ENCODE measurements at regions not wholly inside any gene's neighbourhood (a gene's known extent, or its start where the extent isn't known, plus 50 kb on each side); places are given as distances from the start of the nearest gene placed in this dataset.
"Not testable (repeated sequence)": the region's sequence is repeated elsewhere in the genome, so short reads cannot be mapped to it uniquely, and the experiment has no call there.

GRCh38 chr2:228519561-228519960 is 338.1 kb upstream of the SPHKAP start (continued):
- TF ChIP-seq, protein P1, sequence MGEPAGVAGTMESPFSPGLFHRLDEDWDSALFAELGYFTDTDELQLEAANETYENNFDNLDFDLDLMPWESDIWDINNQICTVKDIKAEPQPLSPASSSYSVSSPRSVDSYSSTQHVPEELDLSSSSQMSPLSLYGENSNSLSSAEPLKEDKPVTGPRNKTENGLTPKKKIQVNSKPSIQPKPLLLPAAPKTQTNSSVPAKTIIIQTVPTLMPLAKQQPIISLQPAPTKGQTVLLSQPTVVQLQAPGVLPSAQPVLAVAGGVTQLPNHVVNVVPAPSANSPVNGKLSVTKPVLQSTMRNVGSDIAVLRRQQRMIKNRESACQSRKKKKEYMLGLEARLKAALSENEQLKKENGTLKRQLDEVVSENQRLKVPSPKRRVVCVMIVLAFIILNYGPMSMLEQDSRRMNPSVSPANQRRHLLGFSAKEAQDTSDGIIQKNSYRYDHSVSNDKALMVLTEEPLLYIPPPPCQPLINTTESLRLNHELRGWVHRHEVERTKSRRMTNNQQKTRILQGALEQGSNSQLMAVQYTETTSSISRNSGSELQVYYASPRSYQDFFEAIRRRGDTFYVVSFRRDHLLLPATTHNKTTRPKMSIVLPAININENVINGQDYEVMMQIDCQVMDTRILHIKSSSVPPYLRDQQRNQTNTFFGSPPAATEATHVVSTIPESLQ (CRISPR knock-in tag; conservative IDR thresholded peaks at IDR 0.05), result no peak

- H3K9ac ChIP-seq (ENCODE audit: insufficient read depth, low read depth, low read length), result no peak overlapping the region
- CTCF ChIA-PET (ENCODE audit: low intra/inter-chr PET ratio, low total read pairs), result no interaction called here
- TF ChIP-seq SP140L (CRISPR knock-in tag; IDR thresholded peaks at IDR 0.05; ENCODE audit: borderline replicate concordance) (no peak), MLLT10 (CRISPR knock-in tag; IDR thresholded peaks at IDR 0.05) (no peak)
- TF ChIP-seq, protein P2, sequence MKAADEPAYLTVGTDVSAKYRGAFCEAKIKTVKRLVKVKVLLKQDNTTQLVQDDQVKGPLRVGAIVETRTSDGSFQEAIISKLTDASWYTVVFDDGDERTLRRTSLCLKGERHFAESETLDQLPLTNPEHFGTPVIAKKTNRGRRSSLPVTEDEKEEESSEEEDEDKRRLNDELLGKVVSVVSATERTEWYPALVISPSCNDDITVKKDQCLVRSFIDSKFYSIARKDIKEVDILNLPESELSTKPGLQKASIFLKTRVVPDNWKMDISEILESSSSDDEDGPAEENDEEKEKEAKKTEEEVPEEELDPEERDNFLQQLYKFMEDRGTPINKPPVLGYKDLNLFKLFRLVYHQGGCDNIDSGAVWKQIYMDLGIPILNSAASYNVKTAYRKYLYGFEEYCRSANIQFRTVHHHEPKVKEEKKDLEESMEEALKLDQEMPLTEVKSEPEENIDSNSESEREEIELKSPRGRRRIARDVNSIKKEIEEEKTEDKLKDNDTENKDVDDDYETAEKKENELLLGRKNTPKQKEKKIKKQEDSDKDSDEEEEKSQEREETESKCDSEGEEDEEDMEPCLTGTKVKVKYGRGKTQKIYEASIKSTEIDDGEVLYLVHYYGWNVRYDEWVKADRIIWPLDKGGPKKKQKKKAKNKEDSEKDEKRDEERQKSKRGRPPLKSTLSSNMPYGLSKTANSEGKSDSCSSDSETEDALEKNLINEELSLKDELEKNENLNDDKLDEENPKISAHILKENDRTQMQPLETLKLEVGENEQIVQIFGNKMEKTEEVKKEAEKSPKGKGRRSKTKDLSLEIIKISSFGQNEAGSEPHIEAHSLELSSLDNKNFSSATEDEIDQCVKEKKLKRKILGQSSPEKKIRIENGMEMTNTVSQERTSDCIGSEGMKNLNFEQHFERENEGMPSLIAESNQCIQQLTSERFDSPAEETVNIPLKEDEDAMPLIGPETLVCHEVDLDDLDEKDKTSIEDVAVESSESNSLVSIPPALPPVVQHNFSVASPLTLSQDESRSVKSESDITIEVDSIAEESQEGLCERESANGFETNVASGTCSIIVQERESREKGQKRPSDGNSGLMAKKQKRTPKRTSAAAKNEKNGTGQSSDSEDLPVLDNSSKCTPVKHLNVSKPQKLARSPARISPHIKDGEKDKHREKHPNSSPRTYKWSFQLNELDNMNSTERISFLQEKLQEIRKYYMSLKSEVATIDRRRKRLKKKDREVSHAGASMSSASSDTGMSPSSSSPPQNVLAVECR (CRISPR knock-in tag; IDR thresholded peaks at IDR 0.05; ENCODE audit: borderline replicate concordance), result no peak
- in situ Hi-C loops (cut with HindIII; ENCODE audit: extremely low pct_ligation_motif_present, low pct_unique_long_range_greater_than_20kb), result no loop called here
- H3K4me1 ChIP-seq (ENCODE audit: insufficient read depth, low read length), result no peaks in the 10 kb centered on the region
- no peak for ATAC-seq
- H3K27ac ChIP-seq (ENCODE audit: extremely low read length, insufficient read depth, low read length), result no peak overlapping the region
- FAIRE-seq, result no peak
- no peaks in the 10 kb centered on the region for H3K79me2 ChIP-seq (ENCODE audit: insufficient read depth, low read length)
- no peaks in the 10 kb centered on the region for H3K36me3 ChIP-seq (replicated peaks in 1 of 2; ENCODE audit: control insufficient read depth in 1 of 2, insufficient read depth in 2 of 2, low read length in 2 of 2)
- BruUV-seq (replicated peaks), result no TSS peak
- intact Hi-C loops (cut with micrococcal nuclease; ENCODE audit: unreplicated experiment), result no loop called here
- WGBS (ENCODE audit: low lambda C conversion rate), result 2% methylated on average over 1 of the region's 1 CpG
- peaks cover 95% of the 10 kb centered on the region for H3K9me3 ChIP-seq (ENCODE audit: low read length)
- no peak overlapping the region for H2AFZ ChIP-seq (ENCODE audit: low read length)
- DNase-seq (ENCODE audit: low spot score), result no peak
- no peak overlapping the region for H3K4me3 ChIP-seq (replicated peaks in 1 of 3; ENCODE audit: insufficient read depth in 1 of 3, low read depth in 2 of 3, low read length in 3 of 3)
- POLR2A ChIA-PET, result no interaction called here
- H3K27me3 ChIP-seq (ENCODE audit: control insufficient read depth in 1 of 2, insufficient read depth in 2 of 2, low read length in 2 of 2), result no peaks in the 10 kb centered on the region
- no peaks in the 10 kb centered on the region for H4K20me1 ChIP-seq (ENCODE audit: insufficient read depth, low read length)
- H3K4me2 ChIP-seq (ENCODE audit: low read depth, low read length), result no peak overlapping the region
Observed at GRCh38 chr2:228516019-228516418, 334.5 kb upstream of the SPHKAP start.

DNA sequence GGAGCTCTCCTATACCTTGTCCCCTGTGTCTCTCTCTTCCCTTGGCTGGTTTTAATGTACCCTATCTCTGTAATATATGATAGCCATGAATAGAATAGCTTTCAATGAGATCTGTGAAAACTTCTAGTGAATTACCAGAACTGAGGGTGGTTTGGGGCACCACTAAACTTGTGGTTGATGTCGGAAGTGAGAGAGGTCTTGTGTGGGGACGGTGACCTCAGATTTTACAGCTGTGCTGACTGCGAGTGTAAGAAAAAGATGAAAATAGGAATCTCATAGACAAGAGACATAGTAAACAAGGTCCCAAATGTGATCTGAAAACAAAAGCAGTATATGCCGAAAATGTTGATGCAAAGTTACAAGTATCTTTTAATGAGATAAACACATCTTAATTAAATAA is 332.0 kb upstream of the SPHKAP start:
- peaks cover 92% of the 10 kb centered on the region for H3K9me3 ChIP-seq (ENCODE audit: low read length)
- FAIRE-seq; BruUV-seq (replicated peaks); H3K36me3 ChIP-seq (replicated peaks in 1 of 2; ENCODE audit: control insufficient read depth in 1 of 2, insufficient read depth in 2 of 2, low read length in 2 of 2); H3K4me3 ChIP-seq (replicated peaks in 1 of 3; ENCODE audit: insufficient read depth in 1 of 3, low read depth in 2 of 3, low read length in 3 of 3); intact Hi-C loops (cut with micrococcal nuclease; ENCODE audit: unreplicated experiment); H2AFZ ChIP-seq (ENCODE audit: low read length); in situ Hi-C loops (cut with HindIII; ENCODE audit: extremely low pct_ligation_motif_present, low pct_unique_long_range_greater_than_20kb); DNase-seq (ENCODE audit: low spot score); H4K20me1 ChIP-seq (ENCODE audit: insufficient read depth, low read length); POLR2A ChIA-PET; H3K27me3 ChIP-seq (ENCODE audit: control insufficient read depth in 1 of 2, insufficient read depth in 2 of 2, low read length in 2 of 2); H3K79me2 ChIP-seq (ENCODE audit: insufficient read depth, low read length); ATAC-seq; H3K27ac ChIP-seq (ENCODE audit: extremely low read length, insufficient read depth, low read length); H3K4me2 ChIP-seq (ENCODE audit: low read depth, low read length); CTCF ChIA-PET (ENCODE audit: low intra/inter-chr PET ratio, low total read pairs); H3K4me1 ChIP-seq (ENCODE audit: insufficient read depth, low read length); H3K9ac ChIP-seq (ENCODE audit: insufficient read depth, low read depth, low read length): not testable (repeated sequence)
- WGBS (ENCODE audit: low lambda C conversion rate), result 9% methylated on average over 4 of the region's 4 CpGs

Data from HepG2 (cell line).